BLaER1 (cell line): ENCODE measurements at regions not wholly inside any gene's neighbourhood (a gene's known extent, or its start where the extent isn't known, plus 50 kb on each side); places are given as distances from the start of the nearest gene placed in this dataset.

Source experiments
- H3K27ac ChIP-seq: shearing (Covaris generic); formaldehyde crosslinking; 2 replicates; pipeline ENCODE4 v1.8.1; 2022
- H3K27me3 ChIP-seq: shearing (Covaris generic); formaldehyde crosslinking; 2 replicates; pipeline ENCODE4 v1.8.1; 2022
- H3K36me3 ChIP-seq: shearing (Covaris generic); formaldehyde crosslinking; 2 replicates; pipeline ENCODE4 v1.8.1; 2022
- H3K4me1 ChIP-seq: shearing (Covaris generic); formaldehyde crosslinking; 2 replicates; pipeline ENCODE4 v1.8.1; 2022
- H3K4me2 ChIP-seq: shearing (Covaris generic); formaldehyde crosslinking; 2 replicates; pipeline ENCODE4 v1.8.1; 2022
- H3K4me3 ChIP-seq: shearing (Covaris generic); formaldehyde crosslinking; 2 replicates; pipeline ENCODE4 v1.8.1; 2022
- H3K9ac ChIP-seq: shearing (Covaris generic); formaldehyde crosslinking; 2 replicates; pipeline ENCODE4 v1.8.1; 2022
- H3K9me3 ChIP-seq: shearing (Covaris generic); formaldehyde crosslinking; 2 replicates; pipeline ENCODE4 v1.8.1; 2022
- H4K20me1 ChIP-seq: shearing (Covaris generic); formaldehyde crosslinking; 2 replicates; pipeline ENCODE4 v1.8.1; 2022
- Cebpa-rat ChIP-seq: shearing (Covaris generic); IDR thresholded peaks from 2 replicates; pipeline ENCODE4 v1.8.1; 2022

DNA sequence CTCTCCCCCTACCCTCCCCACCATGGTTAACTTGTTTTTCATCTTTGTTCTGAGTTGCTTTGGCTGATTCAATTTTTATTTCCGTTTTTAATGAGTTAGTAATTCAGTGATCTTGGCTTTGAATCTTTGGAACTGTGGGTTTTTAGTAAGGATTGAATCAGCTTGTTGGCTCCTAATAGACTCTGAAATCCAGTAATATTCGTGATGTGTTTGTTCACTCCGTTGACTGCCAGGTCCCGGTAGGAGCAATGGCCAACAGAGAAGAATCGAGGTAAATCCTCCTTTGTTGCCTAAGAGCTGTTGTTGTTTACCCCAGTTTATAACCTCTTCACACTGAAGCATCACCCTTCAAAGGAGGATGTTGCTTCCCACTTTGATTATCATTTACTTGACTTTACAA lies 92.7 kb downstream of the PCSK1 start:
- Histone ChIP-seq H3K4me2 (no peak overlapping the region), H3K27ac (no peak overlapping the region), H3K9ac (no peak overlapping the region), H3K4me1 (no peaks in the 10 kb centered on the region), H3K27me3 (no peaks in the 10 kb centered on the region), H3K36me3 (no peaks in the 10 kb centered on the region), H4K20me1 (no peaks in the 10 kb centered on the region), H3K4me3 (no peak overlapping the region), H3K9me3 (no peaks in the 10 kb centered on the region)
- TF ChIP-seq Cebpa-rat = no peak

DNA sequence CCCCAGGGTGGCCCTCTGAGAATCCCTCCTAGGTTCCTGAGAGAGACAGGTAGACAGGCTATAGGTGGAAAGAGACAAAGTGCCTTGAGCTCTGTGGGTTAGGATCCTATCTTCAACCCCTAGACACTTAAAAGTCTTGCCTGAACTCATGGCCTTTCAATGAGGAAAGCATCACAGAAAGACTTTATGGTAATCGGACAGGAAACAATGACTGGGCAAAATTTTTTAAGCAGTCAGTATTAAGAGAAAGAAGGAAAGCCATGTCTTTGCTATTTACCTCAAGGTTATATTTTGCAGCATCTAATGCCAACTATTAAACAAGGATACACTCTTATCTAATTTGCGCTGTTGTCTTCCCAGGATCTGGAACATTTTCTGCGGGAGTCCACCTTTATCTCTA lies 93.2 kb downstream of the PCSK1 start:
- H3K4me2 ChIP-seq = no peak overlapping the region
- H3K9me3 ChIP-seq = no peaks in the 10 kb centered on the region
- H3K9ac ChIP-seq = no peak overlapping the region
- H3K4me3 ChIP-seq = no peak overlapping the region
- H3K36me3 ChIP-seq = no peaks in the 10 kb centered on the region
- H3K27ac ChIP-seq = no peak overlapping the region
- H3K27me3 ChIP-seq = no peaks in the 10 kb centered on the region
- TF ChIP-seq Cebpa-rat = no peak
- no peaks in the 10 kb centered on the region for H3K4me1 ChIP-seq
- H4K20me1 ChIP-seq = no peaks in the 10 kb centered on the region

DNA sequence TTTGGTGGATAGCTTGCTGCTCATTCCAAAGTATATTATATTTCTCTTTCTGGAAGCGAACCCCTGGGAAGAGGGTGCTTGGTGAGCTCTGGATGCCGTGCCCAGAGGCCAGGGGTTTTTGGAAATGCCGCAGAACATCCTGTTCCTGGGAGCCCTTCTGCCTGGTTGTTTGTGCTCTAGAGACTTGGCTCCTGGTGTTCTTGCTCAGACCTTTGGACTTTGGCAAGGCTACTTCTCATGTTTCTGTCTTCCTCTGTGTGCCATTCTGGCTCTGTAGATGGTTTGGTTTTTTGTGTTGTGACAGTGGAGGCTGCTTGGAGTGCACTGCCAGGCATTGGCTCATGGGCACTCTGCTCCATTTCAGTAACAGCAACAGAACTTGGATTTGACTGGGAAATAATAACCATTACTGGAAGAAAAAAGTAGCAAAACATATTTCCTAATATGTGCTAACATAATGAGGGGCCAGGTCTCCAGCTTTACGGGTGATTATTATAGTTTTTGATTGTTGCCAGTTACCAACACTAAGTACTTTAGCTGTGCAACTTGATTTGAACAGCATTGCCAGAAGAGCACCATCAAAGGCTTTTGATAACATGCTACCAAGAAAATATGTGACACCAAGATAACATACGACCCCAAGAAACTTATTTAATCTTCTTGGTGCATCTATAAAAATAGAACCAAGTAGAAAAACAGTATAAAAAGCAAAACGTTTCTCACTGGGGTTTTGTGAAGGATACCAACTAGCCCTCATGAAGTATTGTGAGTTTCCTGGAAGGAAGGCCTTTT lies 94.2 kb downstream of the PCSK1 start:
- H4K20me1 ChIP-seq = no peaks in the 10 kb centered on the region
- no peak overlapping the region for H3K4me2 ChIP-seq
- TF ChIP-seq Cebpa-rat = no peak
- no peak overlapping the region for H3K27ac ChIP-seq
- H3K4me1 ChIP-seq = no peaks in the 10 kb centered on the region
- H3K9me3 ChIP-seq = no peaks in the 10 kb centered on the region
- H3K9ac ChIP-seq = no peak overlapping the region
- H3K4me3 ChIP-seq = no peak overlapping the region
- no peaks in the 10 kb centered on the region for H3K36me3 ChIP-seq
- H3K27me3 ChIP-seq = no peaks in the 10 kb centered on the region

DNA sequence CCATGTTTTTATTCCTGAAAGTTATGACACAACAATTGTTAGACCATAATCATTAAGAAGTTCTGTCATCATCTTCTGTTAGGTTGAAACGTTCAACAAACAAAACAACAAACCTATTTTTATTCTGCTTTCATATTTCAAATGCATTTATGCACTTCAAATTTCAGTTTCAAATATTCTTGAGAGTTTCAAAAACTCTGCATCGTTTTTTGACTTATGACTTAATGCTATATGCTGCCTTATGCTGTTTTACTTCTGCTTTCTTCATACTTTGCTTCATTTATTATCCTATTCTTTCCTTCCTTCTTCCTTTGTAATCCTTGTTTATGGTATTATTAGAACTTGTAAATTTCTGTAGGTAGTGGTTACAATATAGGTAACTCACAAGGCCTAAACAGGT lies 95.0 kb downstream of the PCSK1 start:
- TF ChIP-seq Cebpa-rat = no peak
- Histone ChIP-seq H3K9ac (no peak overlapping the region), H3K4me2 (no peak overlapping the region), H3K4me1 (no peaks in the 10 kb centered on the region), H3K27me3 (no peaks in the 10 kb centered on the region), H3K9me3 (no peaks in the 10 kb centered on the region), H3K36me3 (no peaks in the 10 kb centered on the region), H3K27ac (no peak overlapping the region), H4K20me1 (no peaks in the 10 kb centered on the region), H3K4me3 (no peak overlapping the region)

DNA sequence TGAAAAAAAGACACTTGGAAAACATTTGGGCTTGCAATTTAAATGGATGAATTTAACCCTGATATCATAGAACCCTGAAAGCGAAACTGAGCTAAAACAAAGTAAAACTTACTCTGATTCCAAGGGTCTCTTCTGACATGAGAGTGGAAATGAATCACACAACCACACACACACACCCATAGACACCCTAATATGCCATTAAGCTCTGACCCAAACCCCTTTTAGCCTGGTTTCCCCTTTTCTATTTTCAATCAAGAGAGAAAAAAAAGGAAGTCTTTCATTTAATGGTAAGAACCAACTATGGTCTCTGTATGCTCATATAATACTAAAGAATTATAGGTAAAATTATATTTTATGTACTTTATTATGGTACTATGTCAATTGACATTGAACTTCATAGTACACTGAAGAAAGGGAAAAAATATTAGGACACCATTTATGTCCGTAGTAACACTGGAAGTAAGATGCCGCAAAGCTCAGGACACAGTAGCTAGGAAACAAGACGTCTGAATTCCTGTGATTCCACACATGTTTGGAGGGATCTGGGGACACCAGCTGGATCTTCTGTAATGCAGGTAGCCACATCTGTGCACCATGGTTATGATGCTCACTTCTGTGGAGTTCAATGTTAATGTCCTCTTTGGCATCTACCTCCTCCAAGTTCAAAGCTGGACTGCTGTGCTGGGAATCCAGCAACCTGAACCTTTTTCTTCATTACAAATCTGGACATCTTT lies 95.8 kb downstream of the PCSK1 start:
- H3K36me3 ChIP-seq = no peaks in the 10 kb centered on the region
- H3K4me1 ChIP-seq = no peaks in the 10 kb centered on the region
- H3K4me3 ChIP-seq = no peak overlapping the region
- no peak overlapping the region for H3K9ac ChIP-seq
- H3K4me2 ChIP-seq = no peak overlapping the region
- no peaks in the 10 kb centered on the region for H3K27me3 ChIP-seq
- H3K27ac ChIP-seq = no peak overlapping the region
- no peak for TF ChIP-seq Cebpa-rat
- no peaks in the 10 kb centered on the region for H3K9me3 ChIP-seq
- no peaks in the 10 kb centered on the region for H4K20me1 ChIP-seq

DNA sequence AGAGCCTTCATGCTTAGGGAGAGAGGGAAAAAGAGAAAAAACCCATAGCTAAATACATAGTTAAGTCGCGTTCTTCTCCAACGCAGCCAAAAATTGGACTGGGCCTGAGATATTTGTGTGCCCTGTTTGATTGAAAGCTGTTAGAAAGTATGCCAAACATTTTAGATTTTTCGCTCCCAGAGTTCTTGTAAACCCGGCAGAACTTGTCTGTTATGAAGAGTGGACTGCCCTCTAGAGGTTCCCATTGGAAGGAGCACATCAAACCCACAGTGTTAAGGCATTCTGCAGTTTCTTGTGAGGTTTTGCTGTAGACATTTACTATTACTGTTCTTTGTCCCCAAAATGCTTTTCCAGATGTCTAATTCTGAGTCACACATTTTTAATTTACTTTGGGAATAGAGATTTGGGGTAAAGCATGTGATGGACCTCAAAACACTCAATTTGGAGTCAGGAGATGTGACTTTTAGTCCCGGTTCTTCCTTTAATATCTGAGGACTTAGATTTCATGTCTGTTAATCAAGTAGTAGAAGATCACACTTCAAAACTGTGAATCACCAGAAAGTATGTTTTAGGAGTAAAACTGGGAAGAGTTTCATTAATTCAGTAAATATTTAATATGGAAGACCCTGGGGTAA lies 96.6 kb downstream of the PCSK1 start:
- Histone ChIP-seq H3K9me3 (no peaks in the 10 kb centered on the region), H3K4me3 (no peak overlapping the region), H3K27me3 (no peaks in the 10 kb centered on the region), H3K36me3 (no peaks in the 10 kb centered on the region), H3K4me1 (no peaks in the 10 kb centered on the region), H4K20me1 (no peaks in the 10 kb centered on the region), H3K4me2 (no peak overlapping the region), H3K9ac (no peak overlapping the region), H3K27ac (no peak overlapping the region)
- no peak for TF ChIP-seq Cebpa-rat

DNA sequence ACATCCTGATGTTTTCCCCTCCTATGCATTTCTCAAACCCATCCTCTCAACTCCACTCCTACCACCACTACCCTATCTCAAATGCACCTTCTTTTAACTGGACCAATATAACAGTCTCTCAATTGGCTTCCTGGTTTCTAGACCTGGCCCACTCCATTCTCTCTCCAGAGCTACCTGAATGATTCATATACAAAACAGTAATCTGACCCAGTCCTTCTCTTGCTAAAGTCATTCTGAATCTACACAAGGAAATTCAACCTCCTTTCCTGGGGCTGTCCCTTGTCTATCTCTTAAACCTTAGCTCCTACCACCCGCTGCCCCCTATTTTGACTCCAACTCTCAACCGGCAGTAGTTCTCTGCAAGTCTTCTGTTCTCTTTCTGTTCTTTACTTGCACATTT lies 97.2 kb downstream of the PCSK1 start:
- no peaks in the 10 kb centered on the region for H4K20me1 ChIP-seq
- no peak overlapping the region for H3K4me2 ChIP-seq
- no peak overlapping the region for H3K27ac ChIP-seq
- no peak overlapping the region for H3K4me3 ChIP-seq
- no peak overlapping the region for H3K9ac ChIP-seq
- no peaks in the 10 kb centered on the region for H3K27me3 ChIP-seq
- H3K4me1 ChIP-seq = no peaks in the 10 kb centered on the region
- TF ChIP-seq Cebpa-rat = no peak
- H3K36me3 ChIP-seq = no peaks in the 10 kb centered on the region
- no peaks in the 10 kb centered on the region for H3K9me3 ChIP-seq

DNA sequence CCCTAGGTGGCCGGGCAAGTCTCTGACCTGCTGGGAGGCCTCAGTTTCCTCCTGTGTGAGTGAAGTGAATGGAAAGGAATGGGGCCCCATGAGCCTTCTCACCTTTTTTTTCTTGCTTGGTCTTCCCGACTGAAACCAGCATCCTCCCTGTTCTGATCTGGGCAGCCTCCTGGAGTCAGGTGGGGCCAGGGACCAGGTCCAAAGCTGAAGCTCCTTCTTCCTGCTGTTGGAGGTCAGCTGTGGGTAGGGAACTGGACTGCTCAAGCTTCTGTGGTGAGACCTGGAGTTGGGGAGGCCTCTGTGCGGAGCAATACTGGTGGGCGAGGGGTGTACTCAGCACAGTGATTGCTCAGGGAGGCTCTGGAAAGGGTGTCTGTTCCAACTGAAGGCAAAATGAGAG lies 99.7 kb downstream of the PCSK1 start:
- Histone ChIP-seq H3K4me2 (no peak overlapping the region), H3K9ac (no peak overlapping the region), H3K27me3 (no peaks in the 10 kb centered on the region), H3K4me1 (no peaks in the 10 kb centered on the region), H4K20me1 (no peaks in the 10 kb centered on the region), H3K4me3 (no peak overlapping the region), H3K27ac (no peak overlapping the region), H3K36me3 (no peaks in the 10 kb centered on the region), H3K9me3 (no peaks in the 10 kb centered on the region)
- TF ChIP-seq Cebpa-rat = no peak

DNA sequence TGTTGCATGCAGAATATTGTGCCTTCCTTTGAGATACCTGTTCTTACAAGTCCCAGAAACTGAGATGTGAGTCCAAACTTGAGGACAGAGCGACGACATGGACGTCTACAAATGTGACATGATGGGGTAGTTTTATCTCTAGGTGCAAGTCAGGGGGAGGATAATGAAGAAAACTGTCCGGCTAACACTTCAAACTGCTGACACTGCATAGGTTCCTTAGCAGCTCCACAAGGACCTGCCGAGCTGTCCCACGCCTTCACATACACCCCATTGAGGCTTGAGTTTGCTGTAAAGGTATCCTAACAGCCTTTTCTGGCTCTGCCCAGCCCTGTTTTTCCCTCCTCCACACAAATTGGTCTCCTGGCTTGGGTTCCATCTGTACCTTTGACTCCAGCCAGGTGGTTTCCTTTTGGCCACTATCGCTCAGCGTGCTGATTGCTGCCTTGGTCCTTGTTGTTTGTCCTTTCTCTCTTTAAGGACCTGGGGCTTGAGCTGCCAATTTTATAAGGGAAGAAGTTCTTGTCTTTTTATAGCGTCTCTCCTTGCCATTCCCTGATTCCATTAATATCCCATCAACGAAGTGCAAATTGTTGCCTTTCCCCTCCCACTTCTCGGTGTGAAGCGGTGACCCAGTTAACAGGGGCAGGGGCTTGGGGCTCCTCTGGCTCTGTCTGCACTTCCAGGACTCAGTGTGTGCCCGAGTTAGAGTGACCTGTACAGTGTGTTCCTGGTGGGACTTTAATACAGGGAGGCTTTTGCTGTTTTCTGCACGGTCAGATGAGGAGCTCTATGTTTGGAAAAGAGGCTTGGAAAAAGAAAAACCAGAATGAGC lies 100.3 kb downstream of the PCSK1 start:
- Histone ChIP-seq H3K4me1 (no peaks in the 10 kb centered on the region), H3K9me3 (no peaks in the 10 kb centered on the region), H3K4me3 (no peak overlapping the region), H3K27me3 (no peaks in the 10 kb centered on the region), H3K9ac (no peak overlapping the region), H4K20me1 (no peaks in the 10 kb centered on the region), H3K27ac (no peak overlapping the region), H3K36me3 (no peaks in the 10 kb centered on the region), H3K4me2 (no peak overlapping the region)
- TF ChIP-seq Cebpa-rat = no peak
